ENCODE measurements at regions not wholly inside any gene's neighbourhood (a gene's known extent, or its start where the extent isn't known, plus 50 kb on each side); places are given as distances from the start of the nearest gene placed in this dataset.

- no TSS peak for BruUV-seq (replicated peaks)
- H3K9me2 ChIP-seq (ENCODE audit: insufficient read depth, low read length) = no peaks in the 10 kb centered on the region
These were observed 415.0 kb downstream of the NFIB start for GRCh38 chr9:13898957-13899356.

GRCh38 chr9:13896922-13897835 is 416.8 kb downstream of the NFIB start:
- Histone ChIP-seq H3K27ac (ENCODE audit: low read depth, low read length, poor library complexity, severe bottlenecking) (no peak overlapping the region), H3K9me2 (ENCODE audit: insufficient read depth, low read length) (no peaks in the 10 kb centered on the region), H3K79me2 (ENCODE audit: insufficient read depth, low read depth, low read length) (no peaks in the 10 kb centered on the region), H2AFZ (ENCODE audit: low read length) (no peak overlapping the region), H3K9me3 (ENCODE audit: low read length) (no peaks in the 10 kb centered on the region), H3K36me3 (ENCODE audit: insufficient read depth, low read length) (no peaks in the 10 kb centered on the region), H3K4me2 (ENCODE audit: low read length) (no peak overlapping the region), H4K20me1 (ENCODE audit: insufficient read depth, low read length) (no peaks in the 10 kb centered on the region), H3K4me1 (ENCODE audit: insufficient read depth, low read length, poor library complexity, severe bottlenecking) (no peaks in the 10 kb centered on the region), H3K4me3 (ENCODE audit: low read depth, low read length, poor library complexity, severe bottlenecking) (no peak overlapping the region)
- TF ChIP-seq CTCF (conservative IDR thresholded peaks at IDR 0.05; ENCODE audit: low read length) (no peak), EZH2phosphoT487 (IDR thresholded peaks at IDR 0.05; ENCODE audit: borderline replicate concordance, low read depth, low read length) (no peak)
- intact Hi-C loops (cut with micrococcal nuclease; ENCODE audit: unreplicated experiment) = no loop called here
- ChIA-PET POLR2A (interaction anchor here (0.6 kb wide), 1 partner anchor 537 kb away, joined by 3 read pairs; no protein-coding TSS in a partner anchor), CTCF (ENCODE audit: unreplicated experiment) (no interaction called here)
- BruUV-seq (replicated peaks) = no TSS peak
- DNase-seq (ENCODE audit: low spot score) = no peak

More at GRCh38 chr9:13898957-13899356, 415.0 kb downstream of the NFIB start:
- H3K4me1 ChIP-seq (ENCODE audit: insufficient read depth, low read length, poor library complexity, severe bottlenecking) = no peaks in the 10 kb centered on the region
- no peak overlapping the region for H2AFZ ChIP-seq (ENCODE audit: low read length)
- DNase-seq (ENCODE audit: low spot score) = no peak
- intact Hi-C loops (cut with micrococcal nuclease; ENCODE audit: unreplicated experiment) = no loop called here
- H3K4me3 ChIP-seq (ENCODE audit: low read depth, low read length, poor library complexity, severe bottlenecking) = no peak overlapping the region
- H3K4me2 ChIP-seq (ENCODE audit: low read length) = no peak overlapping the region
- no peak overlapping the region for H3K27ac ChIP-seq (ENCODE audit: low read depth, low read length, poor library complexity, severe bottlenecking)
- no peaks in the 10 kb centered on the region for H3K9me3 ChIP-seq (ENCODE audit: low read length)
- CTCF ChIA-PET (ENCODE audit: unreplicated experiment) = no interaction called here
- TF ChIP-seq EZH2phosphoT487 (IDR thresholded peaks at IDR 0.05; ENCODE audit: borderline replicate concordance, low read depth, low read length) (no peak), CTCF (conservative IDR thresholded peaks at IDR 0.05; ENCODE audit: low read length) (no peak)
- no peaks in the 10 kb centered on the region for H3K36me3 ChIP-seq (ENCODE audit: insufficient read depth, low read length)
- no peaks in the 10 kb centered on the region for H4K20me1 ChIP-seq (ENCODE audit: insufficient read depth, low read length)
- no peaks in the 10 kb centered on the region for H3K79me2 ChIP-seq (ENCODE audit: insufficient read depth, low read depth, low read length)
- POLR2A ChIA-PET = no interaction called here

GRCh38 chr9:13896047-13896446 is 417.9 kb downstream of the NFIB start:
- no peak for TF ChIP-seq EZH2phosphoT487 (IDR thresholded peaks at IDR 0.05; ENCODE audit: borderline replicate concordance, low read depth, low read length)
- no peak for TF ChIP-seq CTCF (conservative IDR thresholded peaks at IDR 0.05; ENCODE audit: low read length)

More at GRCh38 chr9:13896047-13896446, 417.9 kb downstream of the NFIB start:
- Histone ChIP-seq H3K4me3 (ENCODE audit: low read depth, low read length, poor library complexity, severe bottlenecking) (no peak overlapping the region), H4K20me1 (ENCODE audit: insufficient read depth, low read length) (no peaks in the 10 kb centered on the region), H3K9me3 (ENCODE audit: low read length) (no peaks in the 10 kb centered on the region), H3K27ac (ENCODE audit: low read depth, low read length, poor library complexity, severe bottlenecking) (no peak overlapping the region), H3K9me2 (ENCODE audit: insufficient read depth, low read length) (no peaks in the 10 kb centered on the region), H3K79me2 (ENCODE audit: insufficient read depth, low read depth, low read length) (no peaks in the 10 kb centered on the region), H3K36me3 (ENCODE audit: insufficient read depth, low read length) (no peaks in the 10 kb centered on the region), H3K4me1 (ENCODE audit: insufficient read depth, low read length, poor library complexity, severe bottlenecking) (no peaks in the 10 kb centered on the region), H3K4me2 (ENCODE audit: low read length) (no peak overlapping the region), H2AFZ (ENCODE audit: low read length) (no peak overlapping the region)
- CTCF ChIA-PET (ENCODE audit: unreplicated experiment) = no interaction called here
- no TSS peak for BruUV-seq (replicated peaks)
- intact Hi-C loops (cut with micrococcal nuclease; ENCODE audit: unreplicated experiment) = no loop called here
- DNase-seq (ENCODE audit: low spot score) = no peak
- POLR2A ChIA-PET = interaction anchor here (0.8 kb wide), 1 partner anchor 194 kb away, joined by 3 read pairs; no protein-coding TSS in a partner anchor

Measured in OCI-LY7 (cell line).